Calu3 (cell line): ENCODE measurements at regions not wholly inside any gene's neighbourhood (a gene's known extent, or its start where the extent isn't known, plus 50 kb on each side); places are given as distances from the start of the nearest gene placed in this dataset.

Source experiments
- BruUV-seq: library from RNA; stranded (reverse); fragments of 400-500 nt; replicated peaks from 2 replicates; lab custom pipeline; 2021; lab: Mats Ljungman, UMichigan
- CTCF ChIA-PET: fragments of 300-600 bp; sonication (Branson Sonifier 250); formaldehyde crosslinking; loops from one replicate; lab custom pipeline; 2022; ENCODE audit warnings: antibody characterized with exemption; lab: Charles Lee
- DNase-seq: peaks from one replicate; pipeline ENCODE4 v3.0.0; 2022
- H3K27ac Mint-ChIP-seq: one replicate; pipeline ENCODE4 v1.8.0; 2022; ENCODE audit warnings: mixed read lengths; ENCODE audit not compliant: unreplicated experiment
- H3K27me3 Mint-ChIP-seq: one replicate; pipeline ENCODE4 v1.8.0; 2022; ENCODE audit warnings: mixed read lengths; ENCODE audit not compliant: unreplicated experiment
- H3K36me3 Mint-ChIP-seq: one replicate; pipeline ENCODE4 v1.8.0; 2022; ENCODE audit warnings: mild to moderate bottlenecking, moderate library complexity, mixed read lengths; ENCODE audit not compliant: insufficient read depth, unreplicated experiment
- H3K4me1 Mint-ChIP-seq: one replicate; pipeline ENCODE4 v1.8.0; 2022; ENCODE audit warnings: mild to moderate bottlenecking, low read depth, mixed read lengths; ENCODE audit not compliant: unreplicated experiment
- H3K4me3 Mint-ChIP-seq: one replicate; pipeline ENCODE4 v1.8.0; 2022; ENCODE audit warnings: mild to moderate bottlenecking, low read depth, moderate library complexity, mixed read lengths; ENCODE audit not compliant: unreplicated experiment
- H3K9me3 Mint-ChIP-seq: one replicate; pipeline ENCODE4 v1.8.0; 2022; ENCODE audit warnings: low read depth, mixed read lengths; ENCODE audit not compliant: unreplicated experiment
- CTCF ChIP-seq: fragments of 200-600 bp; IDR thresholded peaks from one replicate; pipeline ENCODE4 v1.8.0; 2022; ENCODE audit warnings: antibody characterized with exemption; ENCODE audit not compliant: unreplicated experiment
- intact Hi-C: fragments of 100-400 bp; cut with micrococcal nuclease; formaldehyde crosslinking; loops from one replicate; pipeline ENCODE4 v1.10.0; 2022; ENCODE audit not compliant: unreplicated experiment

GRCh38 chr10:126803394-126803793 lies 101.8 kb upstream of the DOCK1 start:
- TF ChIP-seq CTCF = no peak
- no peak overlapping the region for H3K27ac Mint-ChIP-seq
- no peaks in the 10 kb centered on the region for H3K9me3 Mint-ChIP-seq
- no peak overlapping the region for H3K4me3 Mint-ChIP-seq
- DNase-seq = no peak
- no peaks in the 10 kb centered on the region for H3K27me3 Mint-ChIP-seq
- CTCF ChIA-PET = no interaction called here
- H3K36me3 Mint-ChIP-seq = no peaks in the 10 kb centered on the region
- no TSS peak for BruUV-seq
- H3K4me1 Mint-ChIP-seq = no peaks in the 10 kb centered on the region
- intact Hi-C loops = no loop called here

DNA sequence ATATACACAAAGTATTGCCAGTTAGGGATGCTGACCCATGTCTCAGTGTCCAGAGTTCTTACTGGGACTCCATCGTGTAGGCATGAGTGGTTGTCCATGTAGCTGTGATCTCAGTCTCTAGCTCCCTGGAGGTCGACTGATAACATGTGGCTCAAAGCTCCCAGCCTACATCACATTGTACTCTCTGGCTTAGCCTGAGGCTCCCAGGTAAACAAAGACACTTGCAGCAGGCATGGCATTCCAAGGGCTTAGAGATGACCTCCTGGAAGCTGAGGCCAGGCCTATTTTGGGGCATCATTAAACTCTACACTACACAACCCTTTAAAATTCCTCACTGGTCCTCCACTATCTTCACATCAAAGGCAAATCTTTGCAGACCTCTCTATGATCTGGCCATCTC lies 100.8 kb upstream of the DOCK1 start:
- no peaks in the 10 kb centered on the region for H3K4me1 Mint-ChIP-seq
- H3K27me3 Mint-ChIP-seq = no peaks in the 10 kb centered on the region
- intact Hi-C loops = no loop called here
- no peak for DNase-seq
- H3K4me3 Mint-ChIP-seq = no peak overlapping the region
- no peak for TF ChIP-seq CTCF
- no peaks in the 10 kb centered on the region for H3K36me3 Mint-ChIP-seq
- CTCF ChIA-PET = no interaction called here
- H3K27ac Mint-ChIP-seq = no peak overlapping the region
- BruUV-seq = no TSS peak
- no peaks in the 10 kb centered on the region for H3K9me3 Mint-ChIP-seq

GRCh38 chr10:126806498-126806897 lies 98.7 kb upstream of the DOCK1 start:
- Mint-ChIP-seq H3K36me3 (no peaks in the 10 kb centered on the region), H3K9me3 (peaks cover 3% of the 10 kb centered on the region), H3K27ac (no peak overlapping the region), H3K27me3 (no peaks in the 10 kb centered on the region), H3K4me1 (no peaks in the 10 kb centered on the region), H3K4me3 (no peak overlapping the region)
- CTCF ChIA-PET = no interaction called here
- intact Hi-C loops = no loop called here
- DNase-seq = no peak
- TF ChIP-seq CTCF = no peak
- BruUV-seq = no TSS peak

DNA sequence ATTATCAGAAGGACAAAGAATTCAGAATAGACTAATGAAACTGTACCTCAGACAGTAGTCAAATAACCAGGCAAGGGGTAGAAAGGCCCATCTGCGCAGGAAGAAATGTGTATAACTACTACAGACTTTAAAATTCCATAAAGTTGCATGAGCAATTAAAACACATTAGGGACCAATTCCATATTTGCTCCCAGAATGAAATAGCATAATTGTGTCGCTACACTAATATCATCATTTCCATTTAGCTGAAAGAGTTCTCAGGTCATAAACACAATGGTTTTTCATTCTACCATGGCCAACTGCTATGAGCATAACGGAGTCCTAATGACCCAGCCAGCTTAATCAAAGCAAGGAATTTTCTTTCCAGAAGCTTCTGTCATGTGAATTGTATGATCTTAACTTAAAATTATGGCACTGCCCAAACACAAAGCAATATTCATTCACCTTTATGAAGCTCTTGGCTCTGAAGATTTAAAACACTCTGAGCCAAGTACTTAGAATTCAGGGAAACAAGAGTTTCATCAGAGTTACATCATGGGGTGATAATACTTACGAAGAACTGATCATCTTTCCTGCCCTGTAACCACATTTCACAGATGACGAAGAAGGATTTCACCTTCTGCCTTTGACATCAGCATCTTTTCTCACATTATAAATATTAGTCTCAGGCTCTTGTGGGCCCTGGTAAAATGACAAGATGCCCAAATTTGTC lies 98.1 kb upstream of the DOCK1 start:
- Mint-ChIP-seq H3K4me3 (no peak overlapping the region), H3K36me3 (no peaks in the 10 kb centered on the region), H3K4me1 (no peaks in the 10 kb centered on the region), H3K9me3 (peaks cover 3% of the 10 kb centered on the region), H3K27ac (no peak overlapping the region), H3K27me3 (no peaks in the 10 kb centered on the region)
- intact Hi-C loops = no loop called here
- BruUV-seq = no TSS peak
- no peak for TF ChIP-seq CTCF
- CTCF ChIA-PET = no interaction called here
- DNase-seq = no peak
